GM21528 (cell line): ENCODE measurements at regions not wholly inside any gene's neighbourhood (a gene's known extent, or its start where the extent isn't known, plus 50 kb on each side); places are given as distances from the start of the nearest gene placed in this dataset.

Experiments
- ATAC-seq: cut with Tn5 transposase; IDR thresholded peaks from one replicate; pipeline ENCODE4 v1.9.1; 2021; ENCODE audit warnings: mild to moderate bottlenecking, moderate library complexity; ENCODE audit not compliant: unreplicated experiment, low FRiP score

- ATAC-seq: no peak
These were observed 412.3 kb upstream of the RGPD4 start for GRCh38 chr2:107414376-107414775.

- no peak for ATAC-seq
These were observed 408.0 kb upstream of the RGPD4 start for GRCh38 chr2:107418708-107419107.

GRCh38 chr2:107419191-107419590, 407.5 kb upstream of the RGPD4 start:
- ATAC-seq: no peak

- no peak for ATAC-seq
These were observed 397.9 kb upstream of the RGPD4 start for GRCh38 chr2:107428781-107429180.

- ATAC-seq: no peak
These were observed 396.7 kb upstream of the RGPD4 start for GRCh38 chr2:107430006-107430405.

GRCh38 chr2:107430596-107431266, 396.0 kb upstream of the RGPD4 start:
- ATAC-seq: no peak

GRCh38 chr2:107436281-107436680, 390.4 kb upstream of the RGPD4 start:
- no peak for ATAC-seq

- no peak for ATAC-seq
These were observed 389.4 kb upstream of the RGPD4 start for GRCh38 chr2:107437265-107437664.

- no peak for ATAC-seq
These were observed 388.9 kb upstream of the RGPD4 start for GRCh38 chr2:107437807-107438206.

GRCh38 chr2:107448160-107448559, 378.5 kb upstream of the RGPD4 start:
- no peak for ATAC-seq

- no peak for ATAC-seq
These were observed 365.4 kb upstream of the RGPD4 start for GRCh38 chr2:107461301-107461700.

GRCh38 chr2:107462181-107462580, 364.5 kb upstream of the RGPD4 start:
- ATAC-seq: no peak

GRCh38 chr2:107466241-107466640, 360.5 kb upstream of the RGPD4 start:
- ATAC-seq: no peak

GRCh38 chr2:107466984-107467773, 359.5 kb upstream of the RGPD4 start:
- ATAC-seq: no peak

GRCh38 chr2:107469437-107469995, 357.2 kb upstream of the RGPD4 start:
- no peak for ATAC-seq

- ATAC-seq: no peak
These were observed 353.5 kb upstream of the RGPD4 start for GRCh38 chr2:107473150-107473549.

- ATAC-seq: no peak
These were observed 350.8 kb upstream of the RGPD4 start for GRCh38 chr2:107475859-107476258.

GRCh38 chr2:107502539-107502938, 324.2 kb upstream of the RGPD4 start:
- ATAC-seq: no peak

- ATAC-seq: no peak
These were observed 314.5 kb upstream of the RGPD4 start for GRCh38 chr2:107511970-107512789.

GRCh38 chr2:107525406-107525805, 301.3 kb upstream of the RGPD4 start:
- no peak for ATAC-seq

- no peak for ATAC-seq
These were observed 297.5 kb upstream of the RGPD4 start for GRCh38 chr2:107529146-107529545.
